CD4-positive, alpha-beta T cell treated with Interleukin-2 at 100 ng/mL for 4 hours (primary cell): ENCODE measurements at regions not wholly inside any gene's neighbourhood (a gene's known extent, or its start where the extent isn't known, plus 50 kb on each side); places are given as distances from the start of the nearest gene placed in this dataset.

Experiments used
- DNase-seq: peaks from one replicate; pipeline ENCODE4 v3.0.0-alpha.2; 2020; ENCODE audit warnings: low spot score

- DNase-seq = no peak
Measured at GRCh38 chr11:71075871-71076420, 176.4 kb downstream of the SHANK2 start.

- DNase-seq = no peak
Measured at GRCh38 chr11:71075116-71075720, 177.2 kb downstream of the SHANK2 start.

GRCh38 chr11:71071736-71072509, 180.5 kb downstream of the SHANK2 start:
- no peak for DNase-seq

GRCh38 chr11:71070490-71071453, 181.6 kb downstream of the SHANK2 start:
- DNase-seq = no peak

DNA sequence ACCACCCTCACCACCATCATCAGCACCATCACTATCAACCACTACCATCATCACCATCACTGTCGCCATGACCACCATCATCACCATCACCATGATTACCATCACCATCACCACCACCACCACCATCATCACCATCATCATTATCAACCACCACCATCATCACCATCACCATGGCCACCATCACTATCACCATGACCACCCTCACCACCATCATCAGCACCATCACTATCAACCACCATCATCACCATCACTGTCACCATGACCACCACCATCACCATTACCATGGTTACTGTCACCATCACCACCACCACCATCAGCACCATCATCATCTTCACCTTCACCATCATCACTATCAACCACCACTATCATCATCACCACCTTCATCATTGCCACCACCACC, 183.4 kb downstream of the SHANK2 start:
- DNase-seq = no peak

DNA sequence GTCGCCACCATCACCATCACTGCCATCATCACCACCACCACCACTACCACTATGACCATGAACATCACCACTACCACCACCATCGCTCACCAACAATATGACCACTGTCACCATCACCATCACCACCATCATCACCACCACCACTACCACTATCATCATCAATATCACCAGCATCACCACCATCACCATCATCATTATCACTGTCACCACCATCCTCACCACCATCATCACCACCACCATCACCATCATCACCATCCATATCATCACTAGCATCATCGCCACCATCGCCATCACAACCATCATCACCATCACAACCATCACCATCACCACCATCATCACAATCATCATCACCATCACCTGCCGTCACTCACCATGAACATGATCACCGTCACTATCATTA, 184.6 kb downstream of the SHANK2 start:
- no peak for DNase-seq

GRCh38 chr11:71066311-71066710, 186.1 kb downstream of the SHANK2 start:
- no peak for DNase-seq

DNA sequence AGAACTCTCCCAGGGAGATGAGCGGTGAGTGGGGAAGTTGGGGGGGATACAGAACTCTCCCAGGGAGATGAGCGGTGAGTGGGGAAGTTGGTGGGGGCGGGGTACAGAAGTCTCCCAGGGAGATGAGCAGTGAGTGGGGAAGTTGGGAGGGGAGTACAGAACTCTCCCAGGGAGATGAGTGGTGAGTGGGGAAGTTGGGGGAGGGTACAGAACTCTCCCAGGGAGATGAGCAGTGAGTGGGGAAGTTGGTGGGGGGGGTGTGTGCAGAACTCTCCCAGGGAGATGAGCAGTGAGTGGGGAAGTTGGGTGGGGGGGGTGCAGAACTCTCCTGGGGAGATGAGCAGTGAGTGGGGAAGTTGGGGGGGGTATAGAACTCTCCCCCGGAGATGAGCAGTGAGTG, 186.5 kb downstream of the SHANK2 start:
- no peak for DNase-seq

- no peak for DNase-seq
Measured at GRCh38 chr11:71064702-71065515, 187.5 kb downstream of the SHANK2 start.

DNA sequence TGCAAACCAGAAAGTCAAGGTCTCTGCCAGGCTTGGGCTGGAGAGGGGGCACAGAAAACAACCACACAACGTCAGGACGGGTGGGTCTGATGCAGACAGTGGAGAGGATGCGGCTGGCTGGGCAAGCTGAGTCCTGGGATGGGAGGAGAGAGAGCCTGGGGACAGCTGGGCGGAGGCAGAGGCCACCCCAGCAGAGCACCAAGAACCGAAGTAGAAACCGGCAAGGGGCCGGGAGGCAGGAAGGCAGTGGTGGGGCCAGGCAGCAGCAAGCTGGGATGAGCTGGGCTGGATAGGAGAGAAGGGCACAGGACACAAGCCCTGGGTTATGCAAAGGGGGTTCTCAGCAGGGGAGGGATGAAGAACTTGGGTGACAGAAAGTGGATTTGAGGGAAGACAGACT, 188.2 kb downstream of the SHANK2 start:
- DNase-seq = no peak

GRCh38 chr11:71063129-71063528, 189.2 kb downstream of the SHANK2 start:
- no peak for DNase-seq

DNA sequence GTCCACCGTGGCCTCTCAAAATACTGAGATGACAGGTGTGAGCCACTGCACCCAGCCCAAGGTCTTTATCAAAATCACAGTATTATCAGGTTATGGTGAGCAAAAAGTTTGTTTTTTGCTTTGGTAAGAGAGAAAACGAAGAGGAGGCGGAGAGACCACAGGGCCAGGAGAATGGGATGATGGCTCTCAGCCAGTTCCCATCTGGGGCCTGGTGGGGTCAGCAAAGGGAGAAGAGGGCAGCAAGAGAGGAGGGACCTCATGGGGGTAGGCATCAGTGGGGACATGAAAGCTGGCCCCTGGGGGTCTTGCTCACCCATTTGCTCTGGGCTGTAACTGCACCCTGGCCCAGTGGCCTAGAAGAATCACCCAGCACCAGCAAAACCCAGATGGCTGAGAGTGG, 190.2 kb downstream of the SHANK2 start:
- DNase-seq = no peak

DNA sequence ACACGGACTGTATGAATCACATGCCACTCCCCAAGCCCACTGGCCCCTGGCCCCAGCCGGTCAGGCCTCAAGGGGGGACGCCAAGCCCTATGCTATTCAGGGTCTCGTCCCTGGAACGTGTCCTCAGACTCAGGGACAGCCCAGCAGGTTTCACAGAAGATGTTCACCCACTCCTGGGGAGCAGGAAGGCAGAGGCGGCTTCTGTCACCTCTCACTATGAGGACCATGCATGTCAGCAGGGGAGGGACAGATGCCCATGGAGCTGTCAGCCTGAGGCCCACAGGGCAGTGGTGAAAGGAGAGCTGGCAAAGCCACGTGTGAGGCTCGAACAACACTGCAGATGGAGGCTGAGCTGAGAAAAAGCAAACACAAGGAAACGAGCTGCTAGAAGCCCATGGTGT, 192.0 kb downstream of the SHANK2 start:
- DNase-seq = no peak

GRCh38 chr11:71059662-71060061, 192.7 kb downstream of the SHANK2 start:
- no peak for DNase-seq

- no peak for DNase-seq
Measured at GRCh38 chr11:71055925-71056324, 196.5 kb downstream of the SHANK2 start.
